ENCODE measurements at regions not wholly inside any gene's neighbourhood (a gene's known extent, or its start where the extent isn't known, plus 50 kb on each side); places are given as distances from the start of the nearest gene placed in this dataset.

DNA sequence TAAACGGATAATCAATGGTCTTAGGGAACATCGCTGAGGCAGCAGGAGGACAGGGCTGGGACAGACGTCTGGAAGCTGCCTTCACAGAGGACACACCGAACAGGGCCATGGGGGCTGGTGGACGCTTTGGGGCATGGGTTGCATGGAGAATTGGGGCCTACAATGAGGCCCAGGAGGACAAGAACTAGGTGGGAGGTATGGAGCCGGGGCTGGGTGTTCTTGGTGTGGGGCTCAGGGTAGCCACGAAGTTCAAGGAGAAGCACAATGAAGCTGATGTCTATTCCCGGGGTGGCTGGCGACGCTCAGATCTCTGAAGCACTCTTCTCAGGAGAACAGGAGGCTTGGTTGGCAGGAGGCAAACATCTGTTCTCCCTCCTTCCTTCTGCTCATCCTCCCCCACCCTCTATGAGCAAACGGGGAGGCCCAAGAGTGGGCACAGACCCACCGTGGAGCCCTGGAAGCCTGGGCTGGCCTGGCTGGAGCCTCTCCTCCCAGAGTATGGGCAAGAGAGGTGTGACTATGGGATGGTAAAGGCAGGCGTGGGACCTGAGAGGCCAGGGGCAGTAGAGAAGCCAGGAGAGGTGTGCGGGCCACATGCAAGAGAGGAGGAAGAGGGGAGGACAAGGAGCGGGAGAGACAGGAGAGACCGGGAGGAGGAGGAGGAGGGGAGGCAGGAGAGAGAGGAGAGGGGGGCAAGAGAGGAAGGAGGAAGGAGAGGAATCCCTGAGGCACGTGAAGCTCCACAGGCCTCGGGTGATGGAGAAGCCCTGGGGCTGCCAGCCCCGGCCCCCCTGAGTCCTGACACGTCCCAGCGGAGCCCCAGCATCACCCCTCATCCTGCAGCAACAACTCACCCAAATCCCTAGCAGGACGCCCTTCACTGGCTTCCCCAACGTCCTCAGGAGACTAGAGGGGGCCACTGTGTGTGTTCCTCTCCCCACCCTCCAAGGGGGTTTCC, 159.1 kb downstream of the OLFM1 start:
- TF ChIP-seq, protein P1, sequence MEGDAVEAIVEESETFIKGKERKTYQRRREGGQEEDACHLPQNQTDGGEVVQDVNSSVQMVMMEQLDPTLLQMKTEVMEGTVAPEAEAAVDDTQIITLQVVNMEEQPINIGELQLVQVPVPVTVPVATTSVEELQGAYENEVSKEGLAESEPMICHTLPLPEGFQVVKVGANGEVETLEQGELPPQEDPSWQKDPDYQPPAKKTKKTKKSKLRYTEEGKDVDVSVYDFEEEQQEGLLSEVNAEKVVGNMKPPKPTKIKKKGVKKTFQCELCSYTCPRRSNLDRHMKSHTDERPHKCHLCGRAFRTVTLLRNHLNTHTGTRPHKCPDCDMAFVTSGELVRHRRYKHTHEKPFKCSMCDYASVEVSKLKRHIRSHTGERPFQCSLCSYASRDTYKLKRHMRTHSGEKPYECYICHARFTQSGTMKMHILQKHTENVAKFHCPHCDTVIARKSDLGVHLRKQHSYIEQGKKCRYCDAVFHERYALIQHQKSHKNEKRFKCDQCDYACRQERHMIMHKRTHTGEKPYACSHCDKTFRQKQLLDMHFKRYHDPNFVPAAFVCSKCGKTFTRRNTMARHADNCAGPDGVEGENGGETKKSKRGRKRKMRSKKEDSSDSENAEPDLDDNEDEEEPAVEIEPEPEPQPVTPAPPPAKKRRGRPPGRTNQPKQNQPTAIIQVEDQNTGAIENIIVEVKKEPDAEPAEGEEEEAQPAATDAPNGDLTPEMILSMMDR (IDR thresholded peaks at IDR 0.05), result no peak
- no peak for TF ChIP-seq POLR2A (IDR thresholded peaks at IDR 0.05)

Data from right lobe of liver (tissue), 4 donors.